K562 (cell line): ENCODE measurements at regions not wholly inside any gene's neighbourhood (a gene's known extent, or its start where the extent isn't known, plus 50 kb on each side); places are given as distances from the start of the nearest gene placed in this dataset.

Experiments used
- ATAC-seq: fragments of 200-7000 bp; cut with Tn5 transposase; 3 replicates; pipeline ENCODE4 v1.9.1; 2020; ENCODE audit warnings: moderate library complexity
- BruUV-seq: library from RNA; stranded (reverse); fragments of 400-500 nt; replicated peaks from 2 replicates; lab custom pipeline; 2021; lab: Mats Ljungman, UMichigan
- CTCF ChIA-PET: fragments of 300-600 bp; formaldehyde crosslinking; extraction: SDS; loops from one replicate; lab custom pipeline; 2021; ENCODE audit warnings: low intra/inter-chr PET ratio; lab: Yijun Ruan, JAX
- POLR2A ChIA-PET: fragments of 300-600, 350-650 bp; sonication (Branson Sonifier 250); formaldehyde crosslinking; extraction: SDS; loops from one replicate; lab custom pipeline; 2021; ENCODE audit warnings: antibody characterized with exemption, inconsistent platforms; lab: Yijun Ruan, JAX
- DNase-seq, 4 experiments: peaks; one replicate each; pipeline versions ENCODE4 v3.0.0 to v3.0.0-alpha.2; 2011 to 2018; ENCODE audit warnings: low spot score in 3 of 4, mixed read lengths in 3 of 4; ENCODE audit errors: extremely low read depth in 1 of 4
- FAIRE-seq: peaks from 2 replicates; lab custom pipeline; 2011; peaks lifted over from hg19 to GRCh38; lab: Jason Lieb, UNC
- H2AFZ ChIP-seq: 2 replicates; pipeline ENCODE4 v1.6.0; 2011; ENCODE audit warnings: low read depth, low read length, control low read depth, inconsistent platforms
- H3K27ac ChIP-seq: fragments of 200-600 bp; 3 replicates; pipeline ENCODE4 v1.8.0; 2011; ENCODE audit warnings: low read depth, mild to moderate bottlenecking, control low read depth, inconsistent platforms, low read length, moderate library complexity, mixed read lengths; ENCODE audit errors: extremely low read depth
- H3K27me3 ChIP-seq, 2 experiments: fragments of 300-600 bp in 1 of 2; 2 replicates in 1 of 2; 3 replicates in 1 of 2; pipeline versions ENCODE4 v1.6.0 to v1.8.0; 2011; ENCODE audit warnings: inconsistent platforms in 2 of 2, low read length in 2 of 2, mild to moderate bottlenecking in 1 of 2, mixed read lengths in 1 of 2, moderate library complexity in 1 of 2; ENCODE audit not compliant: control insufficient read depth in 2 of 2, insufficient read depth in 2 of 2
- H3K36me3 ChIP-seq: fragments of 300-600 bp; 3 replicates; pipeline ENCODE4 v1.8.0; 2011; ENCODE audit warnings: mild to moderate bottlenecking, low read length, inconsistent platforms; ENCODE audit not compliant: control insufficient read depth, insufficient read depth
- H3K4me1 ChIP-seq, 2 experiments: fragments of 200-600 bp in 1 of 2; replicated peaks in 1 of 2; 2 replicates in 1 of 2; 3 replicates in 1 of 2; pipeline versions ENCODE4 v1.5.1 to v1.8.0; 2011; ENCODE audit warnings: inconsistent platforms in 2 of 2, low read length in 2 of 2, mild to moderate bottlenecking in 1 of 2, mixed read lengths in 1 of 2, moderate library complexity in 1 of 2; ENCODE audit not compliant: control insufficient read depth in 2 of 2, insufficient read depth in 2 of 2
- H3K4me2 ChIP-seq: 2 replicates; pipeline ENCODE4 v1.6.1; 2011; ENCODE audit warnings: low read length, control low read depth, inconsistent platforms, mixed read lengths; ENCODE audit not compliant: insufficient read depth
- H3K4me3 ChIP-seq: fragments of 200-600 bp; sonication (generic), shearing (Covaris generic); 2 replicates; pipeline ENCODE4 v1.5.1; 2016; ENCODE audit warnings: control low read depth, inconsistent platforms
- H3K79me2 ChIP-seq: fragments of 200-600 bp; 3 replicates; pipeline ENCODE4 v1.8.0; 2011; ENCODE audit warnings: low read length, inconsistent platforms; ENCODE audit not compliant: control insufficient read depth, insufficient read depth
- H3K9ac ChIP-seq, 2 experiments: 2 replicates each; pipeline versions ENCODE4 v1.6.0 to v1.6.1; 2011; ENCODE audit warnings: low read depth in 2 of 2, low read length in 2 of 2, control low read depth in 1 of 2, inconsistent platforms in 1 of 2, mild to moderate bottlenecking in 1 of 2, mixed read lengths in 1 of 2; ENCODE audit not compliant: insufficient read depth in 1 of 2
- H3K9me1 ChIP-seq: one replicate; pipeline ENCODE4 v1.6.0; 2011; ENCODE audit warnings: inconsistent platforms, mild to moderate bottlenecking, low read length, moderate library complexity; ENCODE audit not compliant: control insufficient read depth, insufficient read depth
- H3K9me3 ChIP-seq: replicated peaks from 2 replicates; pipeline ENCODE4 v1.5.1; 2011; ENCODE audit warnings: low read depth, low read length, inconsistent platforms; ENCODE audit not compliant: control insufficient read depth, insufficient read depth
- H4K20me1 ChIP-seq: replicated peaks from 2 replicates; pipeline ENCODE4 v1.6.1; 2011; ENCODE audit warnings: low read length, inconsistent platforms, mixed read lengths; ENCODE audit not compliant: control insufficient read depth, insufficient read depth
- CCNT2 ChIP-seq: IDR thresholded peaks from 2 replicates; pipeline ENCODE4 v1.6.1; 2011; ENCODE audit warnings: borderline replicate concordance, low read depth, mild to moderate bottlenecking, moderate library complexity, mixed read lengths, low read length; ENCODE audit not compliant: insufficient read length; ENCODE audit errors: extremely low read depth
- CREB1 ChIP-seq, 2 experiments: sonication (generic) in 1 of 2; formaldehyde crosslinking in 1 of 2; IDR thresholded peaks; 2 replicates each; pipeline versions ENCODE4 v1.6.1 to v1.8.0; 2012 to 2022; ENCODE audit warnings: inconsistent platforms in 1 of 2, mild to moderate bottlenecking in 1 of 2, missing genetic modification reagents in 1 of 2, moderate library complexity in 1 of 2
- NKRF ChIP-seq: fragments of 450-650 bp; IDR thresholded peaks from 2 replicates; pipeline ENCODE4 v1.6.1; 2016; ENCODE audit warnings: borderline replicate concordance
- THAP12 ChIP-seq: fragments of 250-450 bp; sonication (Bioruptor Pico); IDR thresholded peaks from 2 replicates; pipeline ENCODE4 v1.9.0; 2021; ENCODE audit warnings: mild to moderate bottlenecking, inconsistent platforms
- ZNF347 ChIP-seq: fragments of 450-650 bp; formaldehyde crosslinking; IDR thresholded peaks from 2 replicates; pipeline ENCODE4 v1.4.0; 2020; ENCODE audit warnings: low read depth, mild to moderate bottlenecking, moderate library complexity
- ZNF408 ChIP-seq: fragments of 250-450 bp; sonication (Bioruptor Pico); IDR thresholded peaks from 2 replicates; pipeline ENCODE4 v1.4.0; 2020; ENCODE audit warnings: low read depth, mild to moderate bottlenecking, moderate library complexity
- WGBS: fragments of 100-300 bp; shearing (Covaris generic); methylation state at CpG from one replicate; pipeline ENCODE4 v1.1.6; 2016; ENCODE audit warnings: low coverage, mixed read lengths; ENCODE audit not compliant: insufficient coverage; ENCODE audit errors: missing lambda C conversion rate; 5-methylcytosine and 5-hydroxymethylcytosine counted together
- in situ Hi-C: fragments of 300-500 bp; cut with MboI; formaldehyde crosslinking; loops from 4 replicates; pipeline ENCODE4 v1.15.0; 2018; ENCODE audit warnings: inconsistent platforms, mixed read lengths
- intact Hi-C: fragments of 100-400 bp; cut with micrococcal nuclease; formaldehyde crosslinking; loops from 2 replicates; pipeline ENCODE4 v1.14.2; 2022

- ChIA-PET POLR2A (interaction anchor here (0.8 kb wide), 1 partner anchor 218 kb away, joined by 3 read pairs; no protein-coding TSS in a partner anchor), CTCF (no interaction called here)
- Histone ChIP-seq H3K9ac (no peak overlapping the region), H3K27ac (no peak overlapping the region), H3K4me3 (no peak overlapping the region), H3K27me3 (no peaks in the 10 kb centered on the region), H3K9me1 (no peaks in the 10 kb centered on the region), H3K79me2 (no peaks in the 10 kb centered on the region), H3K4me1 (no peaks in the 10 kb centered on the region), H3K4me2 (no peak overlapping the region), H3K36me3 (no peaks in the 10 kb centered on the region), H2AFZ (no peak overlapping the region), H3K9me3 (no peaks in the 10 kb centered on the region), H4K20me1 (no peaks in the 10 kb centered on the region)
- no peak for DNase-seq
- TF ChIP-seq CCNT2 (no peak), CREB1 (IDR thresholded peaks at IDR 0.05) (no peak), CREB1 (CRISPR knock-in tag; IDR thresholded peaks at IDR 0.05) (no peak), ZNF408 (CRISPR knock-in tag) (no peak), NKRF (no peak), ZNF347 (no peak), THAP12 (CRISPR knock-in tag) (no peak)
- no peak for ATAC-seq
- BruUV-seq: no TSS peak
- no peak for FAIRE-seq
- intact Hi-C loops: no loop called here
- 6% methylated on average over 2 of the region's 2 CpGs for WGBS
- in situ Hi-C loops: no loop called here
Measured at GRCh38 chr16:64866021-64866420, 255.8 kb downstream of the CDH11 start.
